ENCODE measurements at regions not wholly inside any gene's neighbourhood (a gene's known extent, or its start where the extent isn't known, plus 50 kb on each side); places are given as distances from the start of the nearest gene placed in this dataset.
"Not testable (repeated sequence)": the region's sequence is repeated elsewhere in the genome, so short reads cannot be mapped to it uniquely, and the experiment has no call there.

GRCh38 chr22:23459645-23460516, 120.2 kb downstream of the IGLL1 start:
- H3K9me3 Mint-ChIP-seq, CTCF ChIA-PET, H3K36me3 Mint-ChIP-seq, H3K27ac Mint-ChIP-seq, H3K4me3 Mint-ChIP-seq, DNase-seq: not testable (repeated sequence)
- peaks cover 14% of the 10 kb centered on the region for H3K4me1 Mint-ChIP-seq
- H3K27me3 Mint-ChIP-seq, result peaks cover 76% of the 10 kb centered on the region

- Mint-ChIP-seq H3K4me3 (no peak overlapping the region), H3K36me3 (no peaks in the 10 kb centered on the region), H3K9me3 (no peaks in the 10 kb centered on the region), H3K27me3 (peaks cover 69% of the 10 kb centered on the region), H3K27ac (no peak overlapping the region), H3K4me1 (peaks cover 14% of the 10 kb centered on the region)
- DNase-seq, result no peak
- CTCF ChIA-PET, result no interaction called here
Measured at GRCh38 chr22:23458663-23459541, 121.2 kb downstream of the IGLL1 start.

- H3K27ac Mint-ChIP-seq, result no peak overlapping the region
- CTCF ChIA-PET, result no interaction called here
- H3K36me3 Mint-ChIP-seq, result no peaks in the 10 kb centered on the region
- H3K27me3 Mint-ChIP-seq, result peaks cover 69% of the 10 kb centered on the region
- DNase-seq, result no peak
- no peak overlapping the region for H3K4me3 Mint-ChIP-seq
- H3K4me1 Mint-ChIP-seq, result peaks cover 14% of the 10 kb centered on the region
- H3K9me3 Mint-ChIP-seq, result no peaks in the 10 kb centered on the region
Measured at GRCh38 chr22:23457380-23457985, 122.6 kb downstream of the IGLL1 start.

GRCh38 chr22:23456666-23457379, 123.3 kb downstream of the IGLL1 start:
- H3K36me3 Mint-ChIP-seq, H3K9me3 Mint-ChIP-seq, CTCF ChIA-PET, DNase-seq, H3K4me3 Mint-ChIP-seq, H3K27ac Mint-ChIP-seq: not testable (repeated sequence)
- H3K27me3 Mint-ChIP-seq, result peaks cover 71% of the 10 kb centered on the region
- peaks cover 14% of the 10 kb centered on the region for H3K4me1 Mint-ChIP-seq

- H3K36me3 Mint-ChIP-seq, CTCF ChIA-PET, H3K9me3 Mint-ChIP-seq, H3K27ac Mint-ChIP-seq, H3K4me3 Mint-ChIP-seq, DNase-seq: not testable (repeated sequence)
- H3K27me3 Mint-ChIP-seq, result peaks cover 56% of the 10 kb centered on the region
- H3K4me1 Mint-ChIP-seq, result peaks cover 14% of the 10 kb centered on the region
Measured at GRCh38 chr22:23454345-23454744, 125.7 kb downstream of the IGLL1 start.

- Mint-ChIP-seq H3K9me3 (no peaks in the 10 kb centered on the region), H3K27me3 (peaks cover 45% of the 10 kb centered on the region), H3K36me3 (no peaks in the 10 kb centered on the region), H3K27ac (no peak overlapping the region), H3K4me3 (no peak overlapping the region), H3K4me1 (peaks cover 14% of the 10 kb centered on the region)
- CTCF ChIA-PET, result no interaction called here
- DNase-seq, result no peak
Measured at GRCh38 chr22:23453277-23453676, 126.8 kb downstream of the IGLL1 start.

GRCh38 chr22:23452231-23453010, 127.7 kb downstream of the IGLL1 start:
- Mint-ChIP-seq H3K36me3 (no peaks in the 10 kb centered on the region), H3K4me1 (peaks cover 11% of the 10 kb centered on the region), H3K27me3 (peaks cover 37% of the 10 kb centered on the region), H3K4me3 (no peak overlapping the region), H3K9me3 (no peaks in the 10 kb centered on the region), H3K27ac (no peak overlapping the region)
- DNase-seq, result no peak
- CTCF ChIA-PET, result no interaction called here

- H3K36me3 Mint-ChIP-seq, H3K4me3 Mint-ChIP-seq, H3K9me3 Mint-ChIP-seq, DNase-seq, H3K27ac Mint-ChIP-seq, H3K4me1 Mint-ChIP-seq, CTCF ChIA-PET: not testable (repeated sequence)
- peaks cover 29% of the 10 kb centered on the region for H3K27me3 Mint-ChIP-seq
Measured at GRCh38 chr22:23451452-23452230, 128.4 kb downstream of the IGLL1 start.

- H3K27ac Mint-ChIP-seq, H3K9me3 Mint-ChIP-seq, H3K4me1 Mint-ChIP-seq, H3K36me3 Mint-ChIP-seq, H3K4me3 Mint-ChIP-seq, DNase-seq, CTCF ChIA-PET: not testable (repeated sequence)
- peaks cover 22% of the 10 kb centered on the region for H3K27me3 Mint-ChIP-seq
Measured at GRCh38 chr22:23450821-23451220, 129.3 kb downstream of the IGLL1 start.

GRCh38 chr22:23450434-23450795, 129.7 kb downstream of the IGLL1 start:
- Mint-ChIP-seq H3K27me3 (peaks cover 18% of the 10 kb centered on the region), H3K27ac (no peak overlapping the region), H3K4me3 (no peak overlapping the region), H3K36me3 (no peaks in the 10 kb centered on the region), H3K9me3 (peaks cover 8% of the 10 kb centered on the region), H3K4me1 (no peaks in the 10 kb centered on the region)
- CTCF ChIA-PET, result no interaction called here
- no peak for DNase-seq

GRCh38 chr22:23449748-23450433, 130.2 kb downstream of the IGLL1 start:
- DNase-seq, H3K4me3 Mint-ChIP-seq, H3K36me3 Mint-ChIP-seq, H3K9me3 Mint-ChIP-seq, H3K27ac Mint-ChIP-seq, H3K4me1 Mint-ChIP-seq, CTCF ChIA-PET: not testable (repeated sequence)
- H3K27me3 Mint-ChIP-seq, result peaks cover 16% of the 10 kb centered on the region

- H3K9me3 Mint-ChIP-seq, H3K36me3 Mint-ChIP-seq, DNase-seq, H3K4me1 Mint-ChIP-seq, CTCF ChIA-PET, H3K4me3 Mint-ChIP-seq, H3K27ac Mint-ChIP-seq: not testable (repeated sequence)
- H3K27me3 Mint-ChIP-seq, result peaks cover 19% of the 10 kb centered on the region
Measured at GRCh38 chr22:23448499-23449288, 131.4 kb downstream of the IGLL1 start.
